HUES6 (cell line): ENCODE measurements at regions not wholly inside any gene's neighbourhood (a gene's known extent, or its start where the extent isn't known, plus 50 kb on each side); places are given as distances from the start of the nearest gene placed in this dataset.

Experiments
- H3K27ac ChIP-seq: 2 replicates; pipeline ENCODE4 v1.7.0; 2013; ENCODE audit warnings: low read depth, mild to moderate bottlenecking, low read length, inconsistent platforms
- H3K27me3 ChIP-seq: 2 replicates; pipeline ENCODE4 v1.6.1; 2013; ENCODE audit warnings: low read length; ENCODE audit not compliant: control insufficient read depth, insufficient read depth
- H3K36me3 ChIP-seq: 2 replicates; pipeline ENCODE4 v1.6.1; 2013; ENCODE audit warnings: low read length; ENCODE audit not compliant: control insufficient read depth, insufficient read depth
- H3K4me1 ChIP-seq: 2 replicates; pipeline ENCODE4 v1.6.1; 2013; ENCODE audit warnings: low read length; ENCODE audit not compliant: control insufficient read depth, insufficient read depth
- H3K4me3 ChIP-seq: 2 replicates; pipeline ENCODE4 v1.5.1; 2013; ENCODE audit warnings: low read depth, low read length
- H3K9ac ChIP-seq: one replicate; pipeline ENCODE4 v1.6.1; 2013; ENCODE audit warnings: mild to moderate bottlenecking, low read length
- H3K9me3 ChIP-seq: 2 replicates; pipeline ENCODE4 v1.6.1; 2013; ENCODE audit warnings: low read depth, low read length; ENCODE audit not compliant: control insufficient read depth, insufficient read depth

- Histone ChIP-seq H3K27ac (no peak overlapping the region), H3K4me1 (no peaks in the 10 kb centered on the region), H3K9me3 (no peaks in the 10 kb centered on the region), H3K4me3 (no peak overlapping the region), H3K27me3 (peaks cover 4% of the 10 kb centered on the region; the same call in 1 of the 2 replicates), H3K9ac (no peak overlapping the region), H3K36me3 (no peaks in the 10 kb centered on the region)
These were observed 683.5 kb upstream of the GRIA3 start for GRCh38 chrX:122500556-122500955.

GRCh38 chrX:122501652-122502051, 682.4 kb upstream of the GRIA3 start:
- Histone ChIP-seq H3K27ac (no peak overlapping the region), H3K27me3 (peaks cover 4% of the 10 kb centered on the region; the same call in 1 of the 2 replicates), H3K36me3 (no peaks in the 10 kb centered on the region), H3K9me3 (no peaks in the 10 kb centered on the region), H3K4me1 (no peaks in the 10 kb centered on the region), H3K4me3 (no peak overlapping the region), H3K9ac (no peak overlapping the region)

- H3K27me3 ChIP-seq: peaks cover 4% of the 10 kb centered on the region; the same call in 1 of the 2 replicates
- H3K27ac ChIP-seq: no peak overlapping the region
- no peak overlapping the region for H3K4me3 ChIP-seq
- H3K4me1 ChIP-seq: no peaks in the 10 kb centered on the region
- no peak overlapping the region for H3K9ac ChIP-seq
- H3K36me3 ChIP-seq: no peaks in the 10 kb centered on the region
- H3K9me3 ChIP-seq: no peaks in the 10 kb centered on the region
These were observed 680.1 kb upstream of the GRIA3 start for GRCh38 chrX:122504026-122504425.

DNA sequence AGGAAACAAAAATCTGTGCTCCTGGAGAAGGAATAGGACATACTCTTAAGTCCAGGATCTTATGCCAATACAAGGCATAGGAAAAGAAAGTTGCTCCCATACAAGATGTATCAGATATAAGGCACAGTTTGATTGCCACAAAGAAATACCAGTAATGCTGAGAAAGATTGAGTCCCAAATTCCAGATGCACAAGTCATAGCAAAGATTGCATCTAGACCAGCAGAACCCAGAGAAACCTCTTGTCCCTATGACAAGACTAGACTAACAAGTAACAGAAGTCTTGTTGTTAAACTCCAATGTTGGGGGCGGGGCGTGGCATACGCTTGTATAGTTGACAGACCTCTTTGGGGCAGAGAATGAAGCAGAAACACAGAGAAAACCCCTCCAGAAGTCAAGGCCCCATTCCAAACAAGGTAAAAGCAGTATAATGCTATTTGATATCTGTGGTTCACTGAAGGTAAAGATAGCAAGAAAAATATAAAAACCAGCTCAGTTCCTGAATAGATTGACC, 671.5 kb upstream of the GRIA3 start:
- Histone ChIP-seq H3K9ac (no peak overlapping the region), H3K9me3 (no peaks in the 10 kb centered on the region), H3K27me3 (no peaks in the 10 kb centered on the region; the same call in 1 of the 2 replicates), H3K4me3 (no peak overlapping the region), H3K4me1 (no peaks in the 10 kb centered on the region), H3K27ac (no peak overlapping the region), H3K36me3 (no peaks in the 10 kb centered on the region)

DNA sequence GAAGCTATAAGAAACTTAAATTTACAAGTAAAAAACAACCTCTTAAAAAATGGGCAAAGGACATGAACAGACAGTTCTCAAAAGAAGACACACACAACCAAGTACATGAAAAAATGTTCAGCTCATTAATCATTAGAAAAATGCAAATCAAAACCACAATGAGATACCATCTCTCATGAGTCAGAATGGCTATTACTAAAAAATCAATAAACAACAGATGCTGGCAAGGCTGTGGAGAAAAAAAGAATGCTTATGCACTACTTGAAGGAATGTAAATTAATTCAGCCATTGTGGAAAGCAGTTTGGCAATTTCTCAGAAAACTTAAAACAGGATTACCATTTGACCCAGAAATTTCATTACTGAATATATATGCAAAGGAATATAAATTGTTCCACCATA, 666.3 kb upstream of the GRIA3 start:
- no peaks in the 10 kb centered on the region for H3K9me3 ChIP-seq
- H3K9ac ChIP-seq: no peak overlapping the region
- H3K27ac ChIP-seq: no peak overlapping the region
- no peaks in the 10 kb centered on the region for H3K4me1 ChIP-seq
- no peak overlapping the region for H3K4me3 ChIP-seq
- no peaks in the 10 kb centered on the region for H3K36me3 ChIP-seq
- no peaks in the 10 kb centered on the region for H3K27me3 ChIP-seq

GRCh38 chrX:122545778-122546177, 638.3 kb upstream of the GRIA3 start:
- H3K27ac ChIP-seq: no peak overlapping the region
- H3K9me3 ChIP-seq: no peaks in the 10 kb centered on the region
- H3K4me1 ChIP-seq: no peaks in the 10 kb centered on the region
- no peak overlapping the region for H3K9ac ChIP-seq
- H3K27me3 ChIP-seq: no peaks in the 10 kb centered on the region; the same call in 1 of the 2 replicates
- H3K4me3 ChIP-seq: no peak overlapping the region
- no peaks in the 10 kb centered on the region for H3K36me3 ChIP-seq

- no peak overlapping the region for H3K9ac ChIP-seq
- H3K36me3 ChIP-seq: no peaks in the 10 kb centered on the region
- H3K27ac ChIP-seq: no peak overlapping the region
- H3K9me3 ChIP-seq: no peaks in the 10 kb centered on the region
- H3K27me3 ChIP-seq: no peaks in the 10 kb centered on the region; the same call in 1 of the 2 replicates
- H3K4me3 ChIP-seq: no peak overlapping the region
- no peaks in the 10 kb centered on the region for H3K4me1 ChIP-seq
These were observed 637.8 kb upstream of the GRIA3 start for GRCh38 chrX:122546269-122546668.

- no peaks in the 10 kb centered on the region for H3K4me1 ChIP-seq
- H3K27me3 ChIP-seq: no peaks in the 10 kb centered on the region
- no peak overlapping the region for H3K9ac ChIP-seq
- H3K36me3 ChIP-seq: no peaks in the 10 kb centered on the region
- H3K9me3 ChIP-seq: no peaks in the 10 kb centered on the region
- no peak overlapping the region for H3K27ac ChIP-seq
- no peak overlapping the region for H3K4me3 ChIP-seq
These were observed 631.7 kb upstream of the GRIA3 start for GRCh38 chrX:122552286-122552800.

GRCh38 chrX:122555925-122556324, 628.2 kb upstream of the GRIA3 start:
- Histone ChIP-seq H3K4me1 (no peaks in the 10 kb centered on the region), H3K36me3 (no peaks in the 10 kb centered on the region), H3K4me3 (no peak overlapping the region), H3K9me3 (no peaks in the 10 kb centered on the region), H3K9ac (no peak overlapping the region), H3K27ac (no peak overlapping the region), H3K27me3 (no peaks in the 10 kb centered on the region; the same call in 1 of the 2 replicates)

DNA sequence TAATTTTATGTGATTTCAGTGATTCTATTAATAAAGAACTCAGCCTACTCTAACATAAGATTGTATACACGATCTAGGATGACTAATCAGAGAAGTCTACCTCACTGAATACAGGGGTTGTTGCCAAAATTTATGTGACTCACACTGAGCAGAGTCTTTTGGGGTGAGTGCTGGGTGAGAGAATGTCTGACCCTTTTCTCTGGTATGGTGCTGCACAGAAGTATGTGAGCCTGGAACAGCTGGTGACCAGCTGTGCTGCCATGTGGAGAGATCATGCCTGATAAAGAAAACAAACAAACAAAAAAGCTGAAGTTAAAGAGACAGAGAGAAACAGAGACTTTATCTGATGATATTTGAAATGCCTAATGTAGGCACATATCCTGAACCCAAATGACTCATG, 618.1 kb upstream of the GRIA3 start:
- Histone ChIP-seq H3K4me3 (no peak overlapping the region), H3K4me1 (no peaks in the 10 kb centered on the region), H3K36me3 (no peaks in the 10 kb centered on the region), H3K27me3 (peaks cover 2% of the 10 kb centered on the region; the same call in 1 of the 2 replicates), H3K9me3 (no peaks in the 10 kb centered on the region), H3K9ac (no peak overlapping the region), H3K27ac (no peak overlapping the region)

GRCh38 chrX:122566401-122566800, 617.7 kb upstream of the GRIA3 start:
- Histone ChIP-seq H3K27ac (no peak overlapping the region), H3K9ac (no peak overlapping the region), H3K27me3 (peaks cover 2% of the 10 kb centered on the region; the same call in 1 of the 2 replicates), H3K4me1 (no peaks in the 10 kb centered on the region), H3K36me3 (no peaks in the 10 kb centered on the region), H3K4me3 (no peak overlapping the region), H3K9me3 (no peaks in the 10 kb centered on the region)
